NCI-H187 treated with DMSO at 0.1 percent for 48 hours (cell line): ENCODE measurements at regions not wholly inside any gene's neighbourhood (a gene's known extent, or its start where the extent isn't known, plus 50 kb on each side); places are given as distances from the start of the nearest gene placed in this dataset.

Experiments used
- DNase-seq: peaks from one replicate; lab custom pipeline; 2025; lab: John Stamatoyannopoulos, UW

GRCh38 chr11:15882876-15883454 lies 473.4 kb downstream of the SOX6 start:
- DNase-seq: no peak

- no peak for DNase-seq
These were observed 472.9 kb downstream of the SOX6 start for GRCh38 chr11:15883455-15883920.

- DNase-seq: no peak
These were observed 472.2 kb downstream of the SOX6 start for GRCh38 chr11:15884141-15884540.

DNA sequence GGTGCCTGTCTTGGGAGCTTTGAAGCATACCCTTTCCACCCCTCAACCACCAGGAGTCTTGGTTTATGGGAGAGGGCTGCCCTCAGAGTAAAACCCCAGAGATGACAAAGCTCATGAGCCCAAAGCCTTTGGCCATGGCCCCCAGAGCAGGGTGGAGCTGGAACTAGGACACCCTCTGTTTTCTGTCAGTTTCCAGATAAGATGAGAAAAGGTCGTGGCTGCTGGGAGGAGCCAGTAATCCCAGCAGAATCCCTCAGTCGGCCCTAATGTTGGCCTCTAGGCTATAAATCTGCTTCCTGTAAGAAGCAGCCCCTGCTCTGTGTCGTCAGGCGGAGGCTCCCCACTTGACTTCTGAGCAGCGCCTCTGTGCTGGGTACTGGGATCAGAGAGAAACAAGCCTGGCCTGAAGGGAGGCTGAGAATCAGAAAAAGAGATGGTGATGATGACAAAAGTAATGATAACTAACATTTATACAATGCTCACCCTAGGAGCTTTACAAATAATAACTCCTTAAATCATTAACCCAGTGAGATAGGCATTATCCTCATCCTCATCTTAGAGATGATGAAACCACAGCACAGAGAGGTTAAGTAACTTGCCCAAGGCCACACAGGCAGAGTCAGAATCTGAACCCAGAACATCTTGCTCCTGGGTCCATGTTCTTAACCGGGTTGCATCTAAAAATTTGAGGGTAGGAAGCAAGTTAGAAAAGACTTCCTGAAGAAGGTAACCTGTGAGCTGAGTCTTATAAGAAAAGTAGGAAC lies 471.4 kb downstream of the SOX6 start:
- DNase-seq: no peak

GRCh38 chr11:15885854-15886253 lies 470.5 kb downstream of the SOX6 start:
- no peak for DNase-seq

DNA sequence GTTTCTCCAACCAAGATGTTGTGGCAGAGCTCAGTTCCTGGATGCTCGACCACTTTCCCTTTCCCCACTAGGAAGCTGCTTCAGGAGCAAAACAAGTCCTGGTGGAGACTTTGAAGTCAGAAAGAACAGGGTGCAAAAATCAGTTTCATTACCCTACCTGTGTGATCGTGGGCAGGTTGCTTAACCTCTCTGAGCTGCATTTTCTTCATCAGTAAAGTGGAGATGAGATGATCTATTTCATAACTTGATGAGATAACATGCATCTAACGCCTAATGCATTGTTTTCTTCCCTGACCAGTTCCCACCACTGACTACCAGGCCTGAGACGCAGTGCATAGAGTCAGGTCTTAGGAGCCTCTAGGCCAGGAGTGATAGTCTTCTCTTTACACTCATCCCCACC lies 470.0 kb downstream of the SOX6 start:
- DNase-seq: no peak

DNA sequence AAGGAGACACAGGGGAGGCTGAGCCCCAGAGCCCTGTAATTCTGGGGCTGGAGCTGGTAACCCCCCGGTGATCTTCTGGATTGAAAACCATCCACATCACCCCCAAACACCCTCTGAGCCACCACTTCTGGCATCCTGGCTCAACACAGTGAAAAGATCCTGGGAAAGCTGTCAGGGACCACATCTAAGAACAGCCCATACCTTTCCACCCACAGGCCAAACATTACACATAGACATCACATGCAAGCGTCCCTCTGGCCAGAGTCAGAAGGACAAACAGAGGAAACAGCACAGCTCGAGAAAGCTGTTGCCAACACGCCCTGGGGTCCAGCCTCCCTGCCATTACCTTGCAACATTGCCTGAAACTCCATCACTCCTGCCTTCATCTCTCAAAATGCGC lies 469.5 kb downstream of the SOX6 start:
- no peak for DNase-seq

- DNase-seq: no peak
These were observed 467.6 kb downstream of the SOX6 start for GRCh38 chr11:15888556-15889345.

GRCh38 chr11:15889363-15890030 lies 466.8 kb downstream of the SOX6 start:
- DNase-seq: no peak

GRCh38 chr11:15890031-15890713 lies 466.2 kb downstream of the SOX6 start:
- no peak for DNase-seq

DNA sequence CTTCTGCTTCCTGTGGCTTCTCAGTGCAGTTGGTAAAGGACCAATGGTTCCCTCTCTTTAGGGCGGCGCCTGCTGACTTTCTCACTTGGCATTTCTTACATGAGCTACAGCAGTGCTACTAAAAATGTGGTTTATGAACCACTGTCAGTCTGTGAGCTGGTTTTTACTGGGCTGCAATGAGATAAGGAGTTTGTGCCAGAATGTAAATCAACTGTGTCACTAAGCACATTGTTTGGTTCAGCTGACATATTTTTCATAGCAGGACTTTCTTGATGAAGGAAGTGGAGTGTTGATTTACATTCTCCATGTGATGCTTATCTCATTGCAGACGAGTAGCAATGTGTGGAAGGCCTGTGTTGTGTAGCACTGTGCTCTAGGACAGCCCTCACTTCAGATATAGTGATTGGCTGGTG lies 463.3 kb downstream of the SOX6 start:
- DNase-seq: no peak

DNA sequence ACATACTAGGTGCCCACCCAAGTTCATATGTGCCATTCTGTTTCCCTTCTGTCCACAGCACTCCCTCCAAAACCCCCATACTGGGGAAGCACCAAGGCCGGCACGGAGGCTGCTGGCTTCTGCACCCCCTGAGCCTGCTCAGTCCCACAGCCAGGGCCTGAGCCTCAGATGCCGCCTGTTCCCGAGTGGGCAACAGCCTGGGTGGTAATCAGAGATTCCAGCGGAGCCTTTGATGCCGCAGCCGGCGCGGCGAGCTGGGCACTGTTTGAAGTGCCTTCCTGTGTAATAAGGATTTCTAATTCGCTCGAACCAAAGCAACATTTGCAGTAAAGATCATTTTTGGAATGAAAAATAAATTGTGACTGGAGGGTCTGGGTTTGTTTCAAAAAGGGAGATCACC lies 460.3 kb downstream of the SOX6 start:
- no peak for DNase-seq

GRCh38 chr11:15896530-15896929 lies 459.8 kb downstream of the SOX6 start:
- no peak for DNase-seq

GRCh38 chr11:15897211-15897960 lies 459.0 kb downstream of the SOX6 start:
- DNase-seq: no peak

DNA sequence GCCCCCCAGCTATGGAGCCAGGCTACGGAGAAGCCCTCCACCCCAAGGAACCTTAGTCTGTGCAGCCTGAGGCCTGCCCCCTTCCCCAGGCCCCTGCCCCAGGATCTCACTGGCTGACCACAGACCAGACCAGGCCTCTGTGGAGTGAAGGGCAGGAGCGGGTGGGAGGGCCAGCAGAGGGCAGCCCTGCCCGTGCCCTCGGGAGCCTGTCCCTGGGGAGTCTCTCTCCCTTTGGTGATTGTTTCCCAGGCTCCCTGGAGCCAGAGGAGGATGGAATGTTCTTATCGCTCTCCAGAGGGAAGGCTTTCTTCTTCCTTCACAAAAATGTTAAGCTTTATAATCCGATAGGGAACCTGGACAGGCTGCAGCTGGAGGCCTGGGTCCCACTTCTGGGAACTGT lies 455.3 kb downstream of the SOX6 start:
- no peak for DNase-seq

- no peak for DNase-seq
These were observed 454.6 kb downstream of the SOX6 start for GRCh38 chr11:15901790-15902189.

- no peak for DNase-seq
These were observed 453.1 kb downstream of the SOX6 start for GRCh38 chr11:15903246-15903645.

DNA sequence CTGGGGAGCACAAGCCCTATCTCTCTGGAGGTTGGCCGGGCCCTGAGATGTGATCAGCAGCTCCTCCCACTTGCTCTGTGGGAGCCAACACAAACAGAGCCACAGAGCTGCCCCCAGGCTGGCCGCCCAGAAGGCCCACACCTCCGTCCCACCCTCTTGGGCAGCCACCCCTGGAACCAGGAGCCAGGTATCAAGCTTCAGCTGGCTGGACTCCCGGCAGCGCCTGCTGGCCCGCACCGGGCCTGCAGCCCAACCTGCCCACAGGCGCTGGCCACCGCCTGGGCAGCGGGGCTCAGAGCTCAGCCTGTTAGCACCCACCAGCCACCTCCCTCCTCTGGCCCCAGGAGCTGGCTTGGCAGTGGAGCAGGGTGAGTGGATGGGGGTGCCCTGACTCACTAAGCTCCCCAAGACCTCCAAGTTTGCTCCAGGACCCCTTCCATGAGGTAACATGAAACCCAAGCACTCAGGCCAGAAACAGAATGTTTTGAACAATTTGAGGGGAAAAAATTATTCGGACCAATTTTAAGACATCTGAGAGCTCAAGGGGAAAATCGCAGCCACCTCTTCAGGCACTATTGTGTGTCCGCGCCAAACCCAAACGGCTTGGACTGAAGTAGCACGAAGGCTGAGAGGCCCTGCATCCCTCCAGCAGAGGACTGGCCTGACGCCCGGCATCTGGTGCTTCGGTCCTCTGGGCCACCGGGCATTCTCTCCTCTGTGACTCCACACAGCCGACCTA lies 450.8 kb downstream of the SOX6 start:
- DNase-seq: no peak

- DNase-seq: no peak
These were observed 449.8 kb downstream of the SOX6 start for GRCh38 chr11:15906481-15907035.

DNA sequence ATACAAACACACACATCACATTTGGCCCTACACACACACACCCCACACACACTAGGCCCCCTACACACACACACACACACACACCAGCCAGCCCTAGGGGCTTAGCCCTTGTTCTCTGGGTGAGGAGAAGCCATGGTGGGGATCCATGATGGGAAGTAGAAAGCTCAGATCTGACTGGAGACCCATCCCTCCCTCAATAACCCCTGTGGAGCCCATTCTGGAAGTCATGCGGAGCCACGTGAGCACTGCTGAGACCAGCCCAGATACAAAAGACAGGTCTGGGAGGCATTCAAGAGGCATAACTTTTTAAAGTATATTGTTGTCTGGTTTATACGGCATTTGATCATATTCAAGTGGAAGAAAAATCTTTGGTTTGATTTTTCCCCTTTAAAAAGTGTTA lies 448.5 kb downstream of the SOX6 start:
- no peak for DNase-seq
